ENCODE measurements at regions not wholly inside any gene's neighbourhood (a gene's known extent, or its start where the extent isn't known, plus 50 kb on each side); places are given as distances from the start of the nearest gene placed in this dataset.

DNA sequence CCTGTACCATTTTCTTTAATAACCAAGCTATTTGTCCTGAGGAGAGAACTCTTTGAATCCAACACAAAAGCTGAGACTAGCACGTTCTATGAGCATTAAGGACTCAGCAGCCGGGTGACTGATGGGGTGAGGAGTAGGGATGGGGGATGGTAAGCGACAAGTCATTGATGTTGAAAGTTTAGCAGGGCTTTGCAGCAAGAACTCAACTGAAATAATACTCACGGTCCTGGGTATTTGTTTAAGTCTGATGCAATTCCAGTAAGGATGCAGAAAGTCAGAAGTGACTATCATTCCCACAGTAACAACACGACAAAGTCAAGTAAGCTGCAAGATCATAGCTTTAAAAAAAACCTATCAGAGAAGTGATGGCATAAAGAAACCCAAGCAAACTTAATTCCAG, 131.1 kb downstream of the ACTL7B start:
- H3K4me3 ChIP-seq (ENCODE audit: control insufficient read depth in 1 of 7, extremely low read depth in 1 of 7, insufficient read depth in 4 of 7, low read depth in 2 of 7, low read length in 6 of 7): no peak overlapping the region
- POLR2A ChIA-PET: no interaction called here
- DNase-seq: no peak
- H3K27ac ChIP-seq (ENCODE audit: insufficient read depth in 1 of 2, low read depth in 1 of 2, low read length in 2 of 2, poor library complexity in 1 of 2, severe bottlenecking in 2 of 2): no peak overlapping the region
- H3K27me3 ChIP-seq (replicated peaks in 2 of 5; ENCODE audit: control insufficient read depth in 4 of 5, insufficient read depth in 5 of 5, low read length in 4 of 5): no peaks in the 10 kb centered on the region
- H3K36me3 ChIP-seq (ENCODE audit: control insufficient read depth in 4 of 4, insufficient read depth in 4 of 4, low read length in 3 of 4): no peaks in the 10 kb centered on the region
- H3K4me1 ChIP-seq (ENCODE audit: control extremely low read depth in 1 of 4, control insufficient read depth in 4 of 4, insufficient read depth in 4 of 4, low read length in 3 of 4): peaks cover 0 to 10% (median 5%) of the 10 kb centered on the region in 4 experiments
- H3K9me3 ChIP-seq (ENCODE audit: control extremely low read depth in 1 of 5, control insufficient read depth in 4 of 5, insufficient read depth in 2 of 5, low read depth in 1 of 5, low read length in 4 of 5): no peaks in the 10 kb centered on the region
- CTCF ChIA-PET: no interaction called here
- 100% methylated on average over 2 of the region's 5 CpGs for WGBS (ENCODE audit: insufficient coverage)

DNA sequence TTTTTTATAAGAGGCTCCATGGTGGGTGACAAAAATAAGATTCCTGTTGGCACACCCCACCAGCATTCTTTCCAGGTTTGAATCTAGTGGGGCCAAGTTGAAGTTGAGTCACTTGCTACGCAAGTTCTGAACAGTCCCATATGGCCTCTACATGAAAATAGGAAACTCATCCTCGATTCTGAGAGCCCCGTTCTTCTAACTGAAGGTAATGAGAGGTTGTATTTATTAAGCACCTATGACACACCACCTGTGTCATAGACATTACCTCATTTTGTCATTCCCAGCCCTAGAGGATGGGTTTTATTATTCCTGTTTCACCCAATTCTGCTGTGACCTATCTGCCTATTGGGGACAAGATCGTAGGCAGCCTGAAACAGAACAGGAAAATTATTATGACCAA, 131.7 kb downstream of the ACTL7B start:
- H3K4me3 ChIP-seq (ENCODE audit: control insufficient read depth in 1 of 7, extremely low read depth in 1 of 7, insufficient read depth in 4 of 7, low read depth in 2 of 7, low read length in 6 of 7): no peak overlapping the region
- no peak for DNase-seq
- whole genome bisulfite sequencing (ENCODE audit: insufficient coverage): 100% methylated on average over 1 of the region's 4 CpGs
- H3K9me3 ChIP-seq (ENCODE audit: control extremely low read depth in 1 of 5, control insufficient read depth in 4 of 5, insufficient read depth in 2 of 5, low read depth in 1 of 5, low read length in 4 of 5): no peaks in the 10 kb centered on the region
- no peaks in the 10 kb centered on the region for H3K36me3 ChIP-seq (ENCODE audit: control insufficient read depth in 4 of 4, insufficient read depth in 4 of 4, low read length in 3 of 4)
- peaks cover 0 to 10% (median 5%) of the 10 kb centered on the region in 4 experiments for H3K4me1 ChIP-seq (ENCODE audit: control extremely low read depth in 1 of 4, control insufficient read depth in 4 of 4, insufficient read depth in 4 of 4, low read length in 3 of 4)
- ChIA-PET CTCF (interaction anchor here (0.6 to 0.9 kb wide), 2 partner anchors 15 to 1983 kb away, joined by 3 to 4 read pairs; no protein-coding TSS in a partner anchor), POLR2A (no interaction called here)
- no peak overlapping the region for H3K27ac ChIP-seq (ENCODE audit: insufficient read depth in 1 of 2, low read depth in 1 of 2, low read length in 2 of 2, poor library complexity in 1 of 2, severe bottlenecking in 2 of 2)
- H3K27me3 ChIP-seq (replicated peaks in 2 of 5; ENCODE audit: control insufficient read depth in 4 of 5, insufficient read depth in 5 of 5, low read length in 4 of 5): no peaks in the 10 kb centered on the region

DNA sequence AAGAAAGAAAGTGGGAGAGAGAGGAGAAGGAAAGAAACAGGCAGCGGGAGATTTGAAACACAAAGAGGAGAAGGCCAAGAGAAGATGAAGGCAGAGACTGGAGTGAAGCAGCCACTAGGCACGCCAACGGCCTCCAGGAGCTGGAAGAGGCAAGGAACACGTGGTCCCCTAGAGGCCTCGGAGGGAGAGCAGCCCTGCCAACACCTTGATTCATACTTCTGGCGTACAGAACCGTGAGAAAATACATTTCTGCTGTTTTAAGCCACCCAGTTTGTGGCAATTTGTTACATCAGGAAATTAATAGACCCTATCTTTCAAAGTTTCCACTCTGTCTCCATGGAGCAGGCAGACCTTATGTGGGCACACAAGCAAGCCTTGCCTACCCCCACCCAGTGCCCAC, 133.4 kb downstream of the ACTL7B start:
- WGBS (ENCODE audit: insufficient coverage): 96% methylated on average over 6 of the region's 7 CpGs
- Histone ChIP-seq H3K9me3 (ENCODE audit: control extremely low read depth in 1 of 5, control insufficient read depth in 4 of 5, insufficient read depth in 2 of 5, low read depth in 1 of 5, low read length in 4 of 5) (no peaks in the 10 kb centered on the region), H3K27ac (ENCODE audit: insufficient read depth in 1 of 2, low read depth in 1 of 2, low read length in 2 of 2, poor library complexity in 1 of 2, severe bottlenecking in 2 of 2) (no peak overlapping the region), H3K4me3 (ENCODE audit: control insufficient read depth in 1 of 7, extremely low read depth in 1 of 7, insufficient read depth in 4 of 7, low read depth in 2 of 7, low read length in 6 of 7) (no peak overlapping the region), H3K4me1 (ENCODE audit: control extremely low read depth in 1 of 4, control insufficient read depth in 4 of 4, insufficient read depth in 4 of 4, low read length in 3 of 4) (peaks cover 0 to 2% (median 1%) of the 10 kb centered on the region in 4 experiments), H3K27me3 (replicated peaks in 2 of 5; ENCODE audit: control insufficient read depth in 4 of 5, insufficient read depth in 5 of 5, low read length in 4 of 5) (no peaks in the 10 kb centered on the region), H3K36me3 (ENCODE audit: control insufficient read depth in 4 of 4, insufficient read depth in 4 of 4, low read length in 3 of 4) (no peaks in the 10 kb centered on the region)
- POLR2A ChIA-PET: no interaction called here
- DNase-seq: no peak
- CTCF ChIA-PET: no interaction called here

DNA sequence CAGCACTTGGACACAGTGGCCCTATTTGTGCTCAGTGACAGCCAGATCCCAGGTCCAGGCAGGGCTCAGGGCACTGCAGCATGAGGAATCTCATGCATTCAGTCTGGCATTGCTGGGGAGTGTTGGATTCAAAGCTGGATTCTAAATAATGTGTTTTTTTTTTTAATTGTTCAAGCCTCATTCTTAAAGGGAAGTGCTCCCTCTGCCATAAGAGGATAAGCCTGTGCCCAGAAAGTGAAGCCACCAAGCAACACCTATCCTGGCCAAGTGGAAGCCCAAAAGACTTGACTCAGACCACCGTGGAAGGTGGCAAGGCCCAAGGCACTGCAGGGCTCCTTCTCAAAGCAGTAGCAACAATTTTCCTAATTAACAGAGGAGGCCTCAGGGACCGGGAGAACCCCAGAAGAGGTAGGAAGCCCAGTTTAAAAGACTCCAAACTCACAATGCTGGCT, 135.6 kb downstream of the ACTL7B start:
- H3K27ac ChIP-seq (ENCODE audit: insufficient read depth in 1 of 2, low read depth in 1 of 2, low read length in 2 of 2, poor library complexity in 1 of 2, severe bottlenecking in 2 of 2): no peak overlapping the region
- H3K27me3 ChIP-seq (replicated peaks in 2 of 5; ENCODE audit: control insufficient read depth in 4 of 5, insufficient read depth in 5 of 5, low read length in 4 of 5): no peaks in the 10 kb centered on the region
- H3K36me3 ChIP-seq (ENCODE audit: control insufficient read depth in 4 of 4, insufficient read depth in 4 of 4, low read length in 3 of 4): no peaks in the 10 kb centered on the region
- ChIA-PET CTCF (no interaction called here), POLR2A (interaction anchor here (0.7 kb wide), 1 partner anchor 190 kb away, joined by 7 read pairs; no protein-coding TSS in a partner anchor)
- no peaks in the 10 kb centered on the region for H3K4me1 ChIP-seq (ENCODE audit: control extremely low read depth in 1 of 4, control insufficient read depth in 4 of 4, insufficient read depth in 4 of 4, low read length in 3 of 4)
- no peak for DNase-seq
- 45% methylated on average over 2 of the region's 2 CpGs for WGBS (ENCODE audit: insufficient coverage)
- H3K4me3 ChIP-seq (ENCODE audit: control insufficient read depth in 1 of 7, extremely low read depth in 1 of 7, insufficient read depth in 4 of 7, low read depth in 2 of 7, low read length in 6 of 7): no peak overlapping the region
- H3K9me3 ChIP-seq (ENCODE audit: control extremely low read depth in 1 of 5, control insufficient read depth in 4 of 5, insufficient read depth in 2 of 5, low read depth in 1 of 5, low read length in 4 of 5): no peaks in the 10 kb centered on the region

DNA sequence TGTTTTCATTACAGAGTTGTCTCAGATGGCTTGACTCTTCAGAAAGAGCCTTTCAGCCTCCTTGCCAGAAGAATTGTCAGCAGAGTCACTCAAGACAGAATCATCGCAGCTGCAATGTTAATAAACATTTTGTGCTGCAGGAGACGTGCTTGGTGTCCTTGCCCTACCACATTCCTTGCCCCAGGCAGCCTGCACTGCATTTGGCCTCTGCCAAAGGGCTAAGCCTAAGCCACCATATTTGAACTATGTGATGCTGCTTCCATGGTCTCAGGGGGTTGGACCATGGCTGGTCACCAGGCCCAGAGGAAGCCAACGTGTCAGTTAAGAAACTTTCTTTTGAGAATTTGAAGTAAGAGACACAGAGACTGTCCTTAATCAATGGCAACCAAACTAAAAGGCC, 145.4 kb downstream of the ACTL7B start:
- ChIA-PET POLR2A (no interaction called here), CTCF (interaction anchor here (2.0 kb wide), 1 partner anchor 20 kb away, joined by 6 read pairs; no protein-coding TSS in a partner anchor)
- Histone ChIP-seq H3K4me1 (ENCODE audit: control extremely low read depth in 1 of 4, control insufficient read depth in 4 of 4, insufficient read depth in 4 of 4, low read length in 3 of 4) (no peaks in the 10 kb centered on the region), H3K36me3 (ENCODE audit: control insufficient read depth in 4 of 4, insufficient read depth in 4 of 4, low read length in 3 of 4) (no peaks in the 10 kb centered on the region), H3K27ac (ENCODE audit: insufficient read depth in 1 of 2, low read depth in 1 of 2, low read length in 2 of 2, poor library complexity in 1 of 2, severe bottlenecking in 2 of 2) (no peak overlapping the region), H3K27me3 (replicated peaks in 2 of 5; ENCODE audit: control insufficient read depth in 4 of 5, insufficient read depth in 5 of 5, low read length in 4 of 5) (no peaks in the 10 kb centered on the region), H3K4me3 (ENCODE audit: control insufficient read depth in 1 of 7, extremely low read depth in 1 of 7, insufficient read depth in 4 of 7, low read depth in 2 of 7, low read length in 6 of 7) (no peak overlapping the region), H3K9me3 (ENCODE audit: control extremely low read depth in 1 of 5, control insufficient read depth in 4 of 5, insufficient read depth in 2 of 5, low read depth in 1 of 5, low read length in 4 of 5) (no peaks in the 10 kb centered on the region)
- no peak for DNase-seq
- WGBS (ENCODE audit: insufficient coverage): 100% methylated on average over 2 of the region's 3 CpGs

DNA sequence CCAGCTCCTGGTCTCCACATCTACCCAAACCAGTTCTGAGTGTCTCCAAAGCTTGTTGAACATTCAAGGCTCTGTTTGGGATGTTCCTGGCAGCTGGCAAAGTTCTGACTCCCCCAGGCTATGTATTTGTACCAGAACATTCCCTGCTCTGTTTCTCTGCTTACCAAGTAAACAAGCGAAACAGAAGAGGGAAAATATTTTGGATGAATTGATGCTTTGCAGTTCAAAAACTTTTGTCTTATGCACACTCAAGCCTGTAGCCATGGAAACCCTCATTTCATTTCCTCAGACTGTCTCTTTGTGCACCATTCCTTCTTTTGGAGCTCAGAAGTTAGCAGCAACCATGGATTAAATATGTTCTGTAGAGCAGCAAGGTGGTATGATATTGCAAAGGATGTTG, 145.8 kb downstream of the ACTL7B start:
- no peak for DNase-seq
- Histone ChIP-seq H3K36me3 (ENCODE audit: control insufficient read depth in 4 of 4, insufficient read depth in 4 of 4, low read length in 3 of 4) (no peaks in the 10 kb centered on the region), H3K4me3 (ENCODE audit: control insufficient read depth in 1 of 7, extremely low read depth in 1 of 7, insufficient read depth in 4 of 7, low read depth in 2 of 7, low read length in 6 of 7) (no peak overlapping the region), H3K27ac (ENCODE audit: insufficient read depth in 1 of 2, low read depth in 1 of 2, low read length in 2 of 2, poor library complexity in 1 of 2, severe bottlenecking in 2 of 2) (no peak overlapping the region), H3K4me1 (ENCODE audit: control extremely low read depth in 1 of 4, control insufficient read depth in 4 of 4, insufficient read depth in 4 of 4, low read length in 3 of 4) (no peaks in the 10 kb centered on the region), H3K27me3 (replicated peaks in 2 of 5; ENCODE audit: control insufficient read depth in 4 of 5, insufficient read depth in 5 of 5, low read length in 4 of 5) (no peaks in the 10 kb centered on the region), H3K9me3 (ENCODE audit: control extremely low read depth in 1 of 5, control insufficient read depth in 4 of 5, insufficient read depth in 2 of 5, low read depth in 1 of 5, low read length in 4 of 5) (no peaks in the 10 kb centered on the region)
- ChIA-PET POLR2A (no interaction called here), CTCF (interaction anchor here (0.5 to 2.0 kb wide), 2 partner anchors 14 to 20 kb away, joined by 3 to 6 read pairs; no protein-coding TSS in a partner anchor)
- no CpG with 5 or more reads among the region's 1 CpG for WGBS (ENCODE audit: insufficient coverage)

DNA sequence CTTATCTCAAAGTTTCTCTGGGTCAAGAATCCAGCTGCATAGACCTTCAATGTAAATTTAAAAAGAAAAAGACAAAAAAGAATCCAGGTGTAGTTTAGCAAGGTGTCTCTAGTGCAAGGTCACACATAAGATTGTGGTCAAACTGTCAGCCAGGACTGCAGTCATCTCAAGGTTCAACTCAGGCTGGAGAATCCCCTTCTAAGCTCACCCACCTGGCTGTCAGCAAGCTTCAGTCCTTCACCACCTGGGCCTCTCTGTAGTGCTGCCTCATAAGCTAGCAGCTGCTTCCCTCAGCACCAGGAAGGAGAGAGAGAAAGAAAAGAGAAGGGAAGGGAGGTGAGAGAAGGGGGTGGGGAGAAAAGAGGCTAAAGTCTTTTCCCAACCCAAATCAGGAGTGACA, 146.7 kb downstream of the ACTL7B start:
- ChIA-PET POLR2A (no interaction called here), CTCF (interaction anchor here (0.5 to 2.0 kb wide), 3 partner anchors 14 to 21 kb away, joined by 3 to 6 read pairs (median 3); no protein-coding TSS in a partner anchor)
- H3K27ac ChIP-seq (ENCODE audit: insufficient read depth in 1 of 2, low read depth in 1 of 2, low read length in 2 of 2, poor library complexity in 1 of 2, severe bottlenecking in 2 of 2): no peak overlapping the region
- H3K4me3 ChIP-seq (ENCODE audit: control insufficient read depth in 1 of 7, extremely low read depth in 1 of 7, insufficient read depth in 4 of 7, low read depth in 2 of 7, low read length in 6 of 7): no peak overlapping the region
- H3K9me3 ChIP-seq (ENCODE audit: control extremely low read depth in 1 of 5, control insufficient read depth in 4 of 5, insufficient read depth in 2 of 5, low read depth in 1 of 5, low read length in 4 of 5): no peaks in the 10 kb centered on the region
- no peaks in the 10 kb centered on the region for H3K27me3 ChIP-seq (replicated peaks in 2 of 5; ENCODE audit: control insufficient read depth in 4 of 5, insufficient read depth in 5 of 5, low read length in 4 of 5)
- H3K36me3 ChIP-seq (ENCODE audit: control insufficient read depth in 4 of 4, insufficient read depth in 4 of 4, low read length in 3 of 4): no peaks in the 10 kb centered on the region
- peak in 1 of 3 donors; percentile 8 for DNase-seq
- H3K4me1 ChIP-seq (ENCODE audit: control extremely low read depth in 1 of 4, control insufficient read depth in 4 of 4, insufficient read depth in 4 of 4, low read length in 3 of 4): no peaks in the 10 kb centered on the region

Measured in common myeloid progenitor, CD34-positive (primary cell).